GM18907 (cell line): ENCODE measurements at regions not wholly inside any gene's neighbourhood (a gene's known extent, or its start where the extent isn't known, plus 50 kb on each side); places are given as distances from the start of the nearest gene placed in this dataset.
"Not testable (repeated sequence)": the region's sequence is repeated elsewhere in the genome, so short reads cannot be mapped to it uniquely, and the experiment has no call there.

Experiments used
- ATAC-seq: cut with Tn5 transposase; IDR thresholded peaks from one replicate; pipeline ENCODE4 v1.9.1; 2021; ENCODE audit warnings: mild to moderate bottlenecking, moderate library complexity; ENCODE audit not compliant: unreplicated experiment

- no peak for ATAC-seq
Observed at GRCh38 chr10:9297580-9297979, 1243.1 kb downstream of the GATA3 start.

- no peak for ATAC-seq
Observed at GRCh38 chr10:9299966-9300365, 1245.5 kb downstream of the GATA3 start.

DNA sequence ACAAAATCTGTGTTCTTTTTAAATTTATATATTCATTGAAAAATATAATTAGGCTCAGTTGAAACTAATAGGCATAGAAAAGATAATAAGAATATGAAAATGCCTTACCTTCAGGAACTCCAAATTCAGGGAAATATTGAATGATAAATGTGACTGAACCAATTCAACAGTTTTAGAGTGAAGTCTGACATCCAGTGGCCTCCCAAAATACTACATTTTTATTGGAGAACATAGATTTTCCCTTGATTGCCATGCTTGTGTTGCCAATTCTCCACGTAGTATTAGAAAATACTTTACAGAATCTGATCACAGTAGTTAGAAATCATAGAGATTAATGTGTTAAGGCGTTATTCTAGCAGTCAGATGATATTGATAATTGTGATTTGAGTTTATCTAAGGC is 1246.7 kb downstream of the GATA3 start:
- no peak for ATAC-seq

- no peak for ATAC-seq
Observed at GRCh38 chr10:9301554-9301953, 1247.1 kb downstream of the GATA3 start.

DNA sequence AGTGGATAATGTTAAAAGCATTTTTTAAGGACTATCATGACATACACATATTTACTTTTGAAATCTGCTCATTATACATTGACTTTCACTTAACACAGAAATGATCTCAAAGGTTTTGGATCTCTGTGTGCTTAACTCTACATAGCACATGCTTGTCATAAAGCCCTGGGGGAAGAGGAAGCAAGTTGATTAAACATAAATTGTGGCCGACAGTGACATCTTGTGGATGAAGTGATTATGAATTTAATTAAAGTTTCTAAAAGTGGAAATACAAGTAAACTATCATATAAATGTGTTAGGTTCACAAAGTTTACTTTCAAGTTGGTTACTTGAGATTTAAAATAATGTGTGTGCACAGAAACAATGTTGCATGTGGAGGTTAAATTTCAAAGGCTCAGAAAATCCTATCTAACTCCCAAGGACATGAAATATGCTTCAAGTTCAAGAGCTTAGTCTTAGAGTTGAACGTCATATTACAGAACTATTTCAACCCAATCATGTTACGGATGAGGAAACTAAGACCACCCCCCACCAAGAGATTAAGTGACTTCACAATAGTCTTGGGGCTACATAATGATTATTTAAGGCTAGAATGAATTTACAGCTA is 1247.8 kb downstream of the GATA3 start:
- peak; percentile 65 for ATAC-seq

DNA sequence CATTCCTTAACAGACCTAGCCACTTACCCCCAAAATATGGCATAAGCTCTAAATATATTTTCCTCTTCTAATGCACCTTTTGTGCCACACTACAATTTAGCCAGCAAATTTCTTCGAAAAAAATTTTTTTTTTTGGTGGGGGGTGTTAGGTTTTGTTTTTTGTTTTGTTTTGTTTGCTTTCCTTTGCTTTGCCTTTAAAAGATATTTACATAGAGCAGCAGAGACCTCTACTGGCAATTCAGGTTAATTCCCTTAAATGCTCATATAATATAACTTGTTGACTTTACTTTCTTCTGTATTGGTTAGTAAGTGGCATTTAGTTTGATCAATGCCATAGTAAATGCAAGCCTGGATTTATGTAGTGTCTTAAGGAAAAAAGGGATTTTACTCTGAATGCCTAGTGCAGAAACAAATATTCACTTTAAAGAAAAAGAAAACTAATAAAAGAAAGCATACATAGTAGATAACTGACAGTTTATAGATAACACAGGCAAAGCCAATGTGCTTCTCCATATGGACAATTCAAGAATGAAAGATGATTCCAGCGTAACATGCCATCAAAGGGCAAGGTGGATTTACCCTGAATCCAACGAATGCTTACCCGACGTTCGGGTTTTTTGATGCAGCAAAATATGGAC is 1250.6 kb downstream of the GATA3 start:
- no peak for ATAC-seq

DNA sequence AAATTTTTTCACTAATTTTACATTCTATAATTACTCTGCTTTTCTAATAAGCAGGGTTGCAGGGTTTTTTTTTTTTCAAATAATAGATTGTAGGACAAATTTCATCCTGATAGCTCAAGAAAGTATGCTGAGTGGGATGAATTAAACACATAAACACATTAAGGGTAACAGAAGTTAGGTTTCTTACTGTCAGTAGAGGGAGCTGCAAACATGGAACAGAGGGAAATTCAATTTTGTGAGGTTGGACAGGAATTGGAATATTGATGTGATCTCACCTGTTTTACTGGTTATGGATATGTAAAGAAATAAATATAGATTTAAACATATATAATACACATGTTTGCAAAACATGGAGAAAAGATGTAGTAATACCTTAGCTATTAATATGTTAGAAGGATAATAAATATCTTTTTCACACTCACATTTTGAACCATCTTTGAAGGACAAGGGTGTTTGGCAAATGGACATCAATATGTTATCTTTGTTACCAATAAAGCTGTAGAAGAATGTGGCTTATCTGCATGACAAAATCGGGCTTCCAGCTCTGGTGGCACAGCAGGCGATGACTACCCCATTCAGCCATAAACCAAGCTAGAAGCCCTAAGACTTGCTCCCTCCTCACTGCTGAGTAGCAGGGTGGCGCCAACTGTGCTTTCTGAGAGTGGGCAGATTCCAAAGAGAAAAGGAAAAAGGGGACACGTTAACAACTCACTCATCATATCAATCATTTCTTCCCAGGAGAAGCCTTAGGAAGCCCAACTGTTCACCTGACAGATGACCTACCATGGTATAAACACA is 1257.4 kb downstream of the GATA3 start:
- no peak for ATAC-seq

DNA sequence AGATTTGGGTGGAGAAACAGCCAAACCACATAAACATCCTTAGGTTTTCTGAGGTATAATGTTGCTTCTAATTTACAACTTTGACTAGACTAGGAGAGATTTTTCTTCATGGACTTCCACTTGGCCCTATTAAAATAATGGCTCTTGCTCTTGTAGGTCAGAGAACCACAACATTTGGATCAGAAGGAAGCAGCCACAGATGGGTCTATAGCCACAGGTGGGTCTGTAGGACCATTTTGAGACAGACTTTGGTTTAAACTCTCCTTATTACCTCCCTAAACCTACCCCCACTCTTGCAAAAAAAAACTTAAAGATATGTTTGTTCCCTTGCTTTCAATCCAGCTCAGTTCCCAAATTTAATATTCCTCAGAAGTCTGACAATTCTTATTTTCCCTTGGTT is 1260.8 kb downstream of the GATA3 start:
- ATAC-seq, result no peak

GRCh38 chr10:9331583-9332008 is 1277.1 kb downstream of the GATA3 start:
- ATAC-seq, result peak; percentile 82

GRCh38 chr10:9334270-9334669 is 1279.8 kb downstream of the GATA3 start:
- no peak for ATAC-seq

- no peak for ATAC-seq
Observed at GRCh38 chr10:9339716-9340115, 1285.2 kb downstream of the GATA3 start.

GRCh38 chr10:9342885-9343570 is 1288.5 kb downstream of the GATA3 start:
- ATAC-seq, result no peak

DNA sequence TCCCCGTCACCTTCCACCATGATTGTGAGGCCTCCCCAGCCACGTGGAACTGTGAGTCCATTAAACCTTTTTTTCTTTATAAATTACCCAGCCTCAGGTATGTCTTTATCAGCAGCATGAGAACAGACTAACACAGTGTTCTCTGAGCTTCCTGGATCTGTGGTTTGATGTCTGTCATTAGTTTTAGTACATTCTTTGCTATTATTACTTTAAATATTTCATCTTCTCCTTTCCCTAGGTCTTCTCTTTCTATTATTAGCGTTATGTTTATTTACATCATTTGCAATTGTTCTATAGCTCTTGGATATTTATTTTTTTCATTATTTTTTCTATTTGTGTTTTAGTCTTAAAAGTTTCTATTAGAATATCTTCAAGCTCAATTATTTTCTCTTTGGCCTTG is 1293.4 kb downstream of the GATA3 start:
- not testable (repeated sequence) for ATAC-seq

- no peak for ATAC-seq
Observed at GRCh38 chr10:9357471-9357870, 1303.0 kb downstream of the GATA3 start.

GRCh38 chr10:9362721-9363120 is 1308.2 kb downstream of the GATA3 start:
- ATAC-seq, result no peak

DNA sequence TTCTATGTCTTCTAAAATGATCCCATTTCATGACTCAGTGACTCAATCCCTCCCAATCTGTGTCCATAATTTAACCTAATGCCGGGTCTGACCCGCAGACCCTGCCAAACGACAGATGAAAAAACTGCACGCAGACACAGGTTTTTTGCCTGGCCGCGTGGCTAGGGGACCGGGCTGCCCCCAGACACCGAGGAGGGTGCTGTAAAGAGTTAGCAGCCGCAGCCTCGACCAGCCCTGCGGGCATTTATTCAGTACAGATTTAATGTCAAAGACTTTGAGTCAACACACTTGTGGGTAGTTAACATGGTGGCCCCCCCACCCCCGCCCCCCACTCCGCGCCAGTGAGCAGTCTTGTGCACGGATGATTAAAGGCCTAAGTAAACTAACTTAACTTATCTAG is 1324.7 kb downstream of the GATA3 start:
- ATAC-seq, result no peak

- no peak for ATAC-seq
Observed at GRCh38 chr10:9381733-9382532, 1327.4 kb downstream of the GATA3 start.

- no peak for ATAC-seq
Observed at GRCh38 chr10:9382533-9382866, 1328.0 kb downstream of the GATA3 start.

GRCh38 chr10:9390516-9390915 is 1336.0 kb downstream of the GATA3 start:
- ATAC-seq, result no peak

GRCh38 chr10:9399275-9399983 is 1344.9 kb downstream of the GATA3 start:
- ATAC-seq, result no peak
